ENCODE measurements at regions not wholly inside any gene's neighbourhood (a gene's known extent, or its start where the extent isn't known, plus 50 kb on each side); places are given as distances from the start of the nearest gene placed in this dataset.

DNA sequence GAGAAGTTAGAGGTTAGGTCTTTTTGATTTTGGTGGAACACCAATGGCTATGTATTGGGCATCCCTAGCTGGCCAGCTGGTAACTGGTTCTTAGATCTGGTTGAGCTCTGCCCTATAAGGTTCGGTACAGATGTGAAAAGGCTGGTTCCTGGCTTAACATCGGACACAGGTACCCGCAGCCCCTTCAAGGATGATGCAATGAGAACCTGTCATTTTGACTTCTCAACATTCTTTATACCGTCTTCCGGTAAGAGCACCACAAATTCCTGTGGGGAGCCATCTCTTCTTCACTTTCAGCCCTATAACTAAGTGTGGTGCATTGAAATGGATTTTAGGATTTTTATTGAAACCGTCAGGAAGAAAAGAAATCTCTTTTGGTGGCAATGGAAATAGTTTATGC is 222.8 kb downstream of the ADAMTS9 start:
- no peak for DNase-seq (ENCODE audit: low spot score)
- TF ChIP-seq, protein P1, sequence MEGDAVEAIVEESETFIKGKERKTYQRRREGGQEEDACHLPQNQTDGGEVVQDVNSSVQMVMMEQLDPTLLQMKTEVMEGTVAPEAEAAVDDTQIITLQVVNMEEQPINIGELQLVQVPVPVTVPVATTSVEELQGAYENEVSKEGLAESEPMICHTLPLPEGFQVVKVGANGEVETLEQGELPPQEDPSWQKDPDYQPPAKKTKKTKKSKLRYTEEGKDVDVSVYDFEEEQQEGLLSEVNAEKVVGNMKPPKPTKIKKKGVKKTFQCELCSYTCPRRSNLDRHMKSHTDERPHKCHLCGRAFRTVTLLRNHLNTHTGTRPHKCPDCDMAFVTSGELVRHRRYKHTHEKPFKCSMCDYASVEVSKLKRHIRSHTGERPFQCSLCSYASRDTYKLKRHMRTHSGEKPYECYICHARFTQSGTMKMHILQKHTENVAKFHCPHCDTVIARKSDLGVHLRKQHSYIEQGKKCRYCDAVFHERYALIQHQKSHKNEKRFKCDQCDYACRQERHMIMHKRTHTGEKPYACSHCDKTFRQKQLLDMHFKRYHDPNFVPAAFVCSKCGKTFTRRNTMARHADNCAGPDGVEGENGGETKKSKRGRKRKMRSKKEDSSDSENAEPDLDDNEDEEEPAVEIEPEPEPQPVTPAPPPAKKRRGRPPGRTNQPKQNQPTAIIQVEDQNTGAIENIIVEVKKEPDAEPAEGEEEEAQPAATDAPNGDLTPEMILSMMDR (IDR thresholded peaks at IDR 0.05; ENCODE audit: borderline replicate concordance, control extremely low read depth, extremely low read depth, insufficient read depth, missing control alignments) = no peak
- in situ Hi-C loops (cut with MboI; ENCODE audit: low sequenced_read_pairs, unreplicated experiment) = loop anchor here (10.0 to 25.0 kb wide), 2 partner anchors 440 to 628 kb away; partner anchors contain the start of gene PSMD6

DNA sequence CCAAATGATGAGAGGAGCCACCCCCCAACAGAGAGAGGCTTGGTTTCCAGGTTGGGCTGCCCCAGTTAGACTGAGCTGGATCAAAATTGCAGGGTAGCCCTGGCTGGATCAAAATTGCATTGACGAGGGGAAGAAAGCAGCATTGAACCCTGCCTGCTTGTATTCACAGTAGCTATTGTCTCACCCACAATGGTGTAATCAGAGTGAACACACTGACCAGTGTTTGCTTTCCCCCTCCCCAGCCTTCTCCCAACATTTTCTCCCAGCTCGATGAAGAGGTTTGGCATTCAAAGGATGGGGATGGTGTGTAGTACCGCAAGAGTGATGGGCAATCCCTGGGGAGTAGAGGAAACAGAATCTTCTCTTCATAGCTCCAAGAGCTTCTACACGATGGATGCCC is 223.8 kb downstream of the ADAMTS9 start:
- DNase-seq (ENCODE audit: low spot score) = no peak
- in situ Hi-C loops (cut with MboI; ENCODE audit: low sequenced_read_pairs, unreplicated experiment) = loop anchor here (10.0 to 25.0 kb wide), 2 partner anchors 439 to 627 kb away; partner anchors contain the start of gene PSMD6
- TF ChIP-seq, protein P1 (IDR thresholded peaks at IDR 0.05; ENCODE audit: borderline replicate concordance, control extremely low read depth, extremely low read depth, insufficient read depth, missing control alignments) = no peak

DNA sequence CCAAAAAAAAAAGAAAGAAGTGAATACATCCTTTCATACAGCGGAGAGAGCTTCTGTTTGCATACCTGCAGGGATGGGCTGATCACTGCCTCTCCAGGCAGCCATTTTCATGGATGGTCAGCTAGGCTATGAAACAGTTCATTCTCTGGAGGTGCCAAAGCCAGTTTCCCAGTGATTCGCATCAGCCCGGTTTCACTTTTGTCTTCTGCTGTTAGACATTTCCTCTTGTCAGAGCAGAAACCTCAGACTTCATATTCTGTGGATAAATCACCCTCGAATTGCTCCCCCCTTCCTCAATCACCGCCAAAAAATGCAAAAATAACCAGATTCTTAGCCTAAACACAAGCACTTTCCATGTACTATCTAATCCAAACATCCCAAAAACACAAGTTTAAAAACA is 225.6 kb downstream of the ADAMTS9 start:
- in situ Hi-C loops (cut with MboI; ENCODE audit: low sequenced_read_pairs, unreplicated experiment) = loop anchor here (10.0 to 25.0 kb wide), 2 partner anchors 437 to 625 kb away; partner anchors contain the start of gene PSMD6
- no peak for DNase-seq (ENCODE audit: low spot score)
- TF ChIP-seq, protein P1 (IDR thresholded peaks at IDR 0.05; ENCODE audit: borderline replicate concordance, control extremely low read depth, extremely low read depth, insufficient read depth, missing control alignments) = no peak

DNA sequence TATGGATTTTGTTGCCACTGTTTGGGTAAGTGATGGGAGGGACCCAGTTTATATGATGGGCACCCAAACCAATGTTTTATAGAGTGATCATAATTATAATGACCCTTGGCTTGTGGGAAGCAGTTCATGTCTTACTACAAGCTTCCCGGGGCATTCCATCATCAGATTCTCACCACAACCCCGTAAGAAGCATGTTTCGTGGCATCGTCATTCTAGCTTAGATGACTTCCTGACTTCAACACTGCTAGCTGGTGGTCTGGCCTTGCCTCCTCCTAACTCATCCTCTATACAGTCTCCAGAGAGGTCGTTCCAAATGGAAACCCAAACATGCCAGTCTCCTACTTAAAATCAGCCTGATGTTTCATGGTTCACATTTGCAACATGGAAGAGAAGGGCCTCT is 226.9 kb downstream of the ADAMTS9 start:
- in situ Hi-C loops (cut with MboI; ENCODE audit: low sequenced_read_pairs, unreplicated experiment) = loop anchor here (10.0 to 25.0 kb wide), 2 partner anchors 436 to 624 kb away; partner anchors contain the start of gene PSMD6
- TF ChIP-seq, protein P1 (IDR thresholded peaks at IDR 0.05; ENCODE audit: borderline replicate concordance, control extremely low read depth, extremely low read depth, insufficient read depth, missing control alignments) = no peak
- DNase-seq (ENCODE audit: low spot score) = no peak

DNA sequence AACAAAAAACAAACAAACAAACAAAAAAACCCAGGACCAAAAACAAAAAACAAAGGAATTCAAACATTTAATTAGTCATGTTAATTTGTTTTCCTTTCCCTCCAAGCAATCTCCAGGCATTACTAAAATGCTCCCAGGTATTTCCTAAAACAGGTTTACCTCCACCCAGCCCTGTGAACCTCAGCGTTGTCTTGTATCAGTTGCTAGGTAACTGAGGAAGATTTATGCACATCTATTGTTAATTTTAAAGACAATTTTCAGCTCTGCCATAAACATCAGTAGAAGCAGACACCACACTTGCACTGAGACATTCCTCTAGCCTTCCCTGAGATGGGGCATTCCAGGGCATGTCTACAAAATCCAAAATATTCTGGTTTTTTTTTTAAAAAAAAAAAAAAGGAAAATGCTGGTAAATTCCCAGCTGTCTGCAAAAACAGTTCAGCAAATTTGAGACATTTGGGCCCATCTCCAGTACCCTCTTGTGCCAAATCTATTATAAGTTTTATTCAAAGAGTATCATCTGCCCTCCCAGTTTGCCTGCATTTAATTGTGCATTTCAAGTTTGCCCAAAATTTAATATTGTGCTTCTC is 227.6 kb downstream of the ADAMTS9 start:
- no peak for DNase-seq (ENCODE audit: low spot score)
- TF ChIP-seq, protein P1 (IDR thresholded peaks at IDR 0.05; ENCODE audit: borderline replicate concordance, control extremely low read depth, extremely low read depth, insufficient read depth, missing control alignments) = no peak
- in situ Hi-C loops (cut with MboI; ENCODE audit: low sequenced_read_pairs, unreplicated experiment) = loop anchor here (10.0 to 25.0 kb wide), 2 partner anchors 435 to 623 kb away; partner anchors contain the start of gene PSMD6

DNA sequence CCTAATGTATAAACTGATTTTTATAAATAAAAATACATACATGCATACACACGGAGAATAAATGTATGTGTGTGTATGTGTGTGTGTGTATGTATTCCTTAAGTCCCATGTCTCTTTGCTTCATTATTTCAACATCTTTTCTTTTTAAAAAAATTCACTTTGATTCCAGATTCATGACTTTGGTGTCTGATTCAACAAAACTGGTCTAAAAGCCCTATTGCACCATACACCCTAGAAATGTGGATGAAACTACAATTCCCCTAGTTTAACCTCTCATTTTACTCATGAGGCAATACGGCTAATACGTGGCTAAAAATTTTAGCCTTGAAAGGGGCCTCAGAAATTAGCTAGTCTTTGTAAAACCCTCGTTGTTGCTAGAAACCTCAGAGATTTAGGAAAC is 228.1 kb downstream of the ADAMTS9 start:
- TF ChIP-seq, protein P1 (IDR thresholded peaks at IDR 0.05; ENCODE audit: borderline replicate concordance, control extremely low read depth, extremely low read depth, insufficient read depth, missing control alignments) = no peak
- in situ Hi-C loops (cut with MboI; ENCODE audit: low sequenced_read_pairs, unreplicated experiment) = loop anchor here (10.0 to 25.0 kb wide), 2 partner anchors 435 to 622 kb away; partner anchors contain the start of gene PSMD6
- DNase-seq (ENCODE audit: low spot score) = no peak

Data from GM13976 (cell line).